GM18951 (cell line): ENCODE measurements at regions not wholly inside any gene's neighbourhood (a gene's known extent, or its start where the extent isn't known, plus 50 kb on each side); places are given as distances from the start of the nearest gene placed in this dataset.

ENCODE experiments used
- POLR2A ChIP-seq: IDR thresholded peaks from 4 replicates; pipeline ENCODE4 v1.6.1; 2011; ENCODE audit warnings: mild to moderate bottlenecking; ENCODE audit not compliant: insufficient read length, insufficient read depth; ENCODE audit errors: extremely low read depth
- in situ Hi-C: fragments of 300-500 bp; cut with MboI; formaldehyde crosslinking; loops from one replicate; pipeline ENCODE4 v1.12.0; 2022; ENCODE audit warnings: low sequenced_read_pairs, mixed read lengths, inconsistent platforms; ENCODE audit not compliant: unreplicated experiment

GRCh38 chr14:59041308-59041707 lies 147.2 kb upstream of the DAAM1 start:
- TF ChIP-seq POLR2A = no peak
- in situ Hi-C loops = no loop called here

- in situ Hi-C loops = no loop called here
- no peak for TF ChIP-seq POLR2A
Measured at GRCh38 chr14:59044707-59045106, 143.8 kb upstream of the DAAM1 start.

- TF ChIP-seq POLR2A = no peak
- in situ Hi-C loops = no loop called here
Measured at GRCh38 chr14:59046746-59047145, 141.7 kb upstream of the DAAM1 start.

GRCh38 chr14:59055006-59055405 lies 133.5 kb upstream of the DAAM1 start:
- in situ Hi-C loops = loop anchor here (10.0 kb wide), 1 partner anchor 560 kb away; no protein-coding TSS in a partner anchor

GRCh38 chr14:59055439-59056045 lies 132.9 kb upstream of the DAAM1 start:
- no peak for TF ChIP-seq POLR2A
- in situ Hi-C loops = loop anchor here (10.0 kb wide), 1 partner anchor 561 kb away; no protein-coding TSS in a partner anchor

More at GRCh38 chr14:59055006-59055405, 133.5 kb upstream of the DAAM1 start:
- TF ChIP-seq POLR2A = no peak

GRCh38 chr14:59057551-59057950 lies 130.9 kb upstream of the DAAM1 start:
- no peak for TF ChIP-seq POLR2A
- in situ Hi-C loops = loop anchor here (10.0 kb wide), 1 partner anchor 563 kb away; no protein-coding TSS in a partner anchor

- in situ Hi-C loops = loop anchor here (10.0 kb wide), 1 partner anchor 564 kb away; no protein-coding TSS in a partner anchor
Measured at GRCh38 chr14:59058776-59059175, 129.7 kb upstream of the DAAM1 start.

- in situ Hi-C loops = no loop called here
- no peak for TF ChIP-seq POLR2A
Measured at GRCh38 chr14:59060841-59061240, 127.6 kb upstream of the DAAM1 start.

GRCh38 chr14:59061292-59061691 lies 127.2 kb upstream of the DAAM1 start:
- in situ Hi-C loops = no loop called here
- no peak for TF ChIP-seq POLR2A

GRCh38 chr14:59063259-59063658 lies 125.2 kb upstream of the DAAM1 start:
- in situ Hi-C loops = no loop called here
- TF ChIP-seq POLR2A = no peak

- in situ Hi-C loops = no loop called here
- TF ChIP-seq POLR2A = no peak
Measured at GRCh38 chr14:59067127-59067894, 121.2 kb upstream of the DAAM1 start.

GRCh38 chr14:59069163-59069854 lies 119.2 kb upstream of the DAAM1 start:
- in situ Hi-C loops = no loop called here
- TF ChIP-seq POLR2A = no peak

- TF ChIP-seq POLR2A = no peak
- in situ Hi-C loops = no loop called here
Measured at GRCh38 chr14:59075506-59075905, 113.0 kb upstream of the DAAM1 start.
